IPS-NIHi11 (cell line): ENCODE measurements at regions not wholly inside any gene's neighbourhood (a gene's known extent, or its start where the extent isn't known, plus 50 kb on each side); places are given as distances from the start of the nearest gene placed in this dataset.
"Not testable (repeated sequence)": the region's sequence is repeated elsewhere in the genome, so short reads cannot be mapped to it uniquely, and the experiment has no call there.

Experiments used
- DNase-seq: peaks from one replicate; pipeline ENCODE4 v3.0.0; 2012; ENCODE audit warnings: mixed read lengths, low spot score

- no peak for DNase-seq
Measured at GRCh38 chr15:66965201-66965900, 100.1 kb upstream of the SMAD3 start.

- DNase-seq = no peak
Measured at GRCh38 chr15:66966256-66966655, 99.1 kb upstream of the SMAD3 start.

GRCh38 chr15:66968806-66969596, 96.4 kb upstream of the SMAD3 start:
- DNase-seq = no peak

DNA sequence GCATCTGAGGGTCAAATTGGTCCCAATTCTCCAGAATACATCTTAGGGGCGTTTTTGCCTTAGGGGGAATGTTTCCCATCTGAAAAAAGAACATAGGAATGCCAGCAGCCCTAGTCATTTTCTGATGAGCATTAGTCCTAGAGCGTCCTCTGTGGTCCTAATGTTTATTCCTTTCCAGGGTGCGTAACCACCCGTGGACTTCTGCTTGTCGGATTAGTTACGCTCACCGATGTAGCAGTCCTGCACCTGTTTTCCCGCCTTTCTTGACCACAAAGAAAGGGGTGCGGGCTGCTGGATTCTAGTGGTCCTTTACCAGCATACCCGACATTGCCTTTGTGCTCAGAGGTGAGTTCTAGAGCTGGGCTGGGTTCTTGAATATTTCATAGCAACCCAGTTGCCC, 91.3 kb upstream of the SMAD3 start:
- not testable (repeated sequence) for DNase-seq

GRCh38 chr15:66976106-66976640, 89.2 kb upstream of the SMAD3 start:
- DNase-seq = not testable (repeated sequence)

DNA sequence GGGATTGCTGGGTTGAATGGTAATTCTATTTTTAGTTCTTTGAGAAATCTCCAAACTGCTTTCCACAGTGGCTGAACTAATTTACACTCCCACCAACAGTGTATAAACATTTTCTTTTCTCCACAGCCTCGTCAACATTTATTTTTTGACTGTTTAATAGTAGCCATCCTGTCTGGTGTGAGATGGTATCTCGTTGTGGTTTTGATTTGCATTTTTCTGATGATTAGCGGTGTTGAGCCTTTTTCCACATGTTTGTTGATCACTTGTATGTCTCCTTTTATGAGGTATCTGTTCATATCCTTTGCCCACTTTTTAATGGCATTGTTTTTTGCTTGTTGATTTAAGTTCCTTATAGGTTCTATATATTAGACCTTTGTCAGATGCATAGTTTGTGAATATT, 85.1 kb upstream of the SMAD3 start:
- not testable (repeated sequence) for DNase-seq

GRCh38 chr15:66981771-66982170, 83.6 kb upstream of the SMAD3 start:
- no peak for DNase-seq

DNA sequence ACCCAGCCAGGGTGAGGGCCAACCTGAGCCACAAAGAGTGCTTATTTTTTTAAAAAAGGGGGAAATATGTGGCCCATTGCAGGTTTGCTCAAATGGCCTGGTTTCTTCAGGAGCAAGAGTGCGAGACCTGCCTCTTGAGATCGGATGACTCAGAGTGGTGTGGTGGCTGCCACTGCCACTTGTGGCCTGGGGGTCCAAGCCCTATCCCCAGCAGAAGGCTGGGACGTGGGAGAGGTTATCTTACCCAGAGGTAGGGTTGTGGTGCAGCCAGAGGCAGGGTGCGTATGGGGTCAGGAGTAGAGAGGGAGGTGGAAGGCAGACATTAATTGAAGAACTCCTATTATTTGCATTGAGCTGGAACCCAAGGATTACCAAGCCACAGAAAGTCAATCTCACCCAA, 83.2 kb upstream of the SMAD3 start:
- DNase-seq = no peak

DNA sequence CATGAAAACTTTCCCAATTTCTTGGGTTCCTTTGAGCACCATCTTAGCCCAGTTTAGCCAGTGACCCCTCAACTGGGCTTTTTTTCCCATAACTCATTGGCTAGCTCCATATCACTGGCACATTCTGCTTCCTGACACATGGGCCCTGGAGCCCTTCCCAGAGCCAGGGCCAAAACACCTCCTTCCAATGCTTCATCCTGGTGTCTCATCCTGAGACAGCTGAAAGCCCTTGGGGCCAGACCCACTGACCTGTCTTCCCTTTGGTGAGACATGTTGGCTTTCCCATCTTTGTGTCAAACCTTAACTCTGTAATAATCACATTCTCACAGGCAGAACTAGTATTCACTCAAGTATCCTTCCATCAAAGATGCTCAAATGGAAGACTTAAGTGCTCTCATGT, 82.6 kb upstream of the SMAD3 start:
- DNase-seq = no peak

- no peak for DNase-seq
Measured at GRCh38 chr15:66985653-66986052, 79.7 kb upstream of the SMAD3 start.

DNA sequence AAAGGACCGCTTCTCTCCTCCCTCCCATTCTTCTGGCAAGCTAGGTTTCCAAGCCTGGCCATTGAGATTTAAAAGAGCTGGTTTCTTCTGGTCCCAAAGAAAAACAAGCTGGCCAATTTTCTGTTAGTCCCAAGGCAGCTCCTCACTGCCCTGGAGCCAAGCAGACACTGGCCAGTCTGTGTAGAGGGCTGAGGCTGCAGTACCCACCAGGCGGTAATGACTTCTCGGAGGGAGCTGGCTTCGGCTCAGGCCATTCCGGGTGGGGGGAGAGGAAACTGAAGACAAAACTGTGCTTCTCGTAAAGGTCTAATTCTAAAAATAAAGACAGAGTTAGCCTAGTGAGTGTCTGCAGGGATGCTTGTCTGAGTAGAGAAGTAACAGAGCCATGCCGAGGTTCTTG, 78.5 kb upstream of the SMAD3 start:
- DNase-seq = no peak

GRCh38 chr15:66993090-66993489, 72.3 kb upstream of the SMAD3 start:
- no peak for DNase-seq

GRCh38 chr15:66993874-66994696, 71.3 kb upstream of the SMAD3 start:
- no peak for DNase-seq

DNA sequence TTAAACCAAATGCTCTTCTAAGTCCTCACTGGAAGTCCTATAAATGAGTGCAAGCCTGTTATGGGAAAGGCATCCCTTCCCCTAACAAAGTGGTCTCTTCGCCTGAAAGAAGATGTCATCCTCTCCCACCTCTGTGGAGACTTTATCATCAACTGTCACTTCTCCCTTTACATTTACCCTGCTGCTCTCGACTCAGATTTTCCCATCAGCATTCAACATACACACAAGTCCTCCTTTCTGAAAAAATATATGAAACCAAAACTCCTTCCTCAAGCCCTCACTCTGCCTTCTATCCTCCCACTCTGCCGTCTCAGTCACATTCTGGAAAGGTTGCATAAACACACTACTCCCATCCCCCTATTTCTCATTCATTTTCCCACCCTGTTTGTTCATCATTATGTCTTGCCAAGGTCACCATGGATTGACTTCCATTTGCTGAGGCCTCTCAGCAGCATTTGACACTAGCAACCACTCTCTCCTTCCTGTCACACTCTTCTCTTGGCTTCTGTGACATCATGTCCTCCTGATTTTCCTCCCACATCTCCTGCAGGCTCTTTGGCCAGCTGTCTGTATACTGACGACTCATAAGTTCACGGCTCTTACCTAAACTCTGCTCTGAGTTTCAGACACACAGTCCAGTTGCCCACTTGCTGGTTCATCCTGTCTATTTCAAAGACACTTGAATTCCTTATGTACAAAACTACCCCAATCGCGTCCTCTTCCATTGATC, 70.3 kb upstream of the SMAD3 start:
- DNase-seq = no peak

GRCh38 chr15:66996094-66996493, 69.3 kb upstream of the SMAD3 start:
- no peak for DNase-seq

- no peak for DNase-seq
Measured at GRCh38 chr15:66997212-66997611, 68.2 kb upstream of the SMAD3 start.

- not testable (repeated sequence) for DNase-seq
Measured at GRCh38 chr15:66998234-66998633, 67.2 kb upstream of the SMAD3 start.

- no peak for DNase-seq
Measured at GRCh38 chr15:66999046-66999968, 66.1 kb upstream of the SMAD3 start.

GRCh38 chr15:67000896-67001295, 64.5 kb upstream of the SMAD3 start:
- DNase-seq = no peak

DNA sequence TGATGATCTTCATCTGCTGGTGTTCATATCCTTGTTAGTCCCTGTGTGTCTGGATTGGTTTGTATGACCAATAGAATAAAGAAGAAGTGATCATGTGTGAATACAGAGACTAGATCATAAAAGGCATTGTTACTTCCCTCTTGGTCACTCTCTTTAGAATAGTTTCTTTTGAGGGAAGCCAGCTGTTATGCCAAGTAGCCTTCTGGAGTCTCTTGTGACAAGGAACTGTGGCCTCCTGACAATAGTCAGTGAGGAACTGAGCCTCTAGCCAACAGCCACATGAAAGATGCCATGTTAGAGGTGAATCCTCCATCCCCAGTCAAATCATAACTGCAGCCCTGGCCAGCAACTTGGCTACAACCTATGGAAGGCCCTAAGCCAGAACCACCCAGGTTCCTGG, 63.0 kb upstream of the SMAD3 start:
- no peak for DNase-seq

GRCh38 chr15:67003586-67003985, 61.8 kb upstream of the SMAD3 start:
- DNase-seq = no peak
